Mesodermal cell (in vitro differentiated cells): ENCODE measurements at regions not wholly inside any gene's neighbourhood (a gene's known extent, or its start where the extent isn't known, plus 50 kb on each side); places are given as distances from the start of the nearest gene placed in this dataset.

Experiments used
- H3K27ac ChIP-seq: 2 replicates; pipeline ENCODE4 v1.7.0; 2013; ENCODE audit warnings: mild to moderate bottlenecking, low read depth, low read length, moderate library complexity; ENCODE audit not compliant: severe bottlenecking
- H3K36me3 ChIP-seq: 2 replicates; pipeline ENCODE4 v1.7.1; 2013; ENCODE audit warnings: mild to moderate bottlenecking, low read length, moderate library complexity; ENCODE audit not compliant: control insufficient read depth, insufficient read depth
- H3K4me1 ChIP-seq: one replicate; pipeline ENCODE4 v1.7.1; 2013; ENCODE audit warnings: mild to moderate bottlenecking, low read length; ENCODE audit not compliant: insufficient read depth, control insufficient read depth, poor library complexity, severe bottlenecking
- H3K4me3 ChIP-seq: 2 replicates; pipeline ENCODE4 v1.7.0; 2013; ENCODE audit warnings: low read length, control low read depth, mild to moderate bottlenecking; ENCODE audit not compliant: insufficient read depth, poor library complexity, severe bottlenecking; ENCODE audit errors: extremely low read depth
- H3K9me3 ChIP-seq: 2 replicates; pipeline ENCODE4 v1.7.1; 2013; ENCODE audit warnings: mild to moderate bottlenecking, low read length, moderate library complexity; ENCODE audit not compliant: control insufficient read depth
- WGBS, 2 experiments: methylation state at CpG; one replicate each; pipeline ENCODE4 v1.1.5; 2013; ENCODE audit warnings: missing lambda C conversion rate in 2 of 2; ENCODE audit not compliant: insufficient coverage in 2 of 2; 5-methylcytosine and 5-hydroxymethylcytosine counted together

DNA sequence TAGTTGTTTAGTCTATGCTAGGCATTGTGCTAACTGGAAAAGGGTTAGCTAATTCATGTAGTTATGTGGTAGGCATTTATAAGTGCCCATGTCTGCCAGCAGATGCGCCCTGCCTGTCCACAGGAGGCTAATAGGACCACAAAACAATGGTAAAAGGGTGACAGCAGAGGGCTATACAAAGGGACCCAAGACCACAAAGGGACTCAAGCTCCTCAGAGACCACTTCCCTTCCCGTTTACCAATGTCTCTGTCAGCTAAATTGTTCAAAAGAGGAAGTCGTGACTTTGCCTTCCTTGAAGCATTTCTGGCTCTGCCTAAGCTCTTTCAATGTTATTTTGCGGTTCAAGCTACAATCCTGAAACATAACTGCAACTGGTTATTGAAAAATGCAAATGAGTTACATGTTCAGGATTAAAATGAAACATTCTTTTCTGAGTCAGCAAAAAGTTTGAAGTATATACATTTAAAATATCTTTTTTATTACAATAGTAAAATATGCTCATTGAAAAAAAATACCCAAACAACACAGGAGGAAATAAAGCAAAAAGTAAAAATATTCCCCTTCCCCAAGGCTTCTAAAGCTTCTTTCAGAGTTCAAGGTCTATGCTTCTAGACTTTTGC lies 149.2 kb downstream of the MAF start:
- H3K4me1 ChIP-seq, result no peaks in the 10 kb centered on the region
- no peaks in the 10 kb centered on the region for H3K9me3 ChIP-seq
- no peak overlapping the region for H3K27ac ChIP-seq
- no peak overlapping the region for H3K4me3 ChIP-seq
- WGBS, 2 experiments, result 88 to 100% methylated on average over 2 to 3 of the region's 4 CpGs
- no peaks in the 10 kb centered on the region for H3K36me3 ChIP-seq

DNA sequence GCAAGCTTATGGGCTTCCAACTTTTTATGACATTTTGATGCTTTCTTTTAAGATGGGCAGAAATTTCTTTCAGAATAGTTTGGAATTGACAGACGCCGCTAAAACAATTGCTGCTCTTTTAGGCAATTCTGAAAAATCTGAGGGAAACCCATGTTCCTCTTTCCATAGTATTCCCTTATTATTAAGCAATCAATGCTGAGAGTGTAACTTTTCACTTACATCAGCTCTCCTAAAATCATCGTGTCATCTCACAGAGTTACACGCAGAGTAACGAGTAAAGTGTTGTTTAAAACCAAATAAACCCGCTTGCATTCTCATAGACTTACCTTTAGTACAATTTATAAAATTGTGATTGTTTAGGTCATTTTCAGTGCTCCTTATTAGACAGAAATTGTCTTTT lies 150.6 kb downstream of the MAF start:
- Histone ChIP-seq H3K4me3 (no peak overlapping the region), H3K27ac (no peak overlapping the region), H3K4me1 (no peaks in the 10 kb centered on the region), H3K36me3 (no peaks in the 10 kb centered on the region), H3K9me3 (no peaks in the 10 kb centered on the region)
- WGBS, 2 experiments, result 95 to 100% methylated on average over 3 to 5 of the region's 6 CpGs

DNA sequence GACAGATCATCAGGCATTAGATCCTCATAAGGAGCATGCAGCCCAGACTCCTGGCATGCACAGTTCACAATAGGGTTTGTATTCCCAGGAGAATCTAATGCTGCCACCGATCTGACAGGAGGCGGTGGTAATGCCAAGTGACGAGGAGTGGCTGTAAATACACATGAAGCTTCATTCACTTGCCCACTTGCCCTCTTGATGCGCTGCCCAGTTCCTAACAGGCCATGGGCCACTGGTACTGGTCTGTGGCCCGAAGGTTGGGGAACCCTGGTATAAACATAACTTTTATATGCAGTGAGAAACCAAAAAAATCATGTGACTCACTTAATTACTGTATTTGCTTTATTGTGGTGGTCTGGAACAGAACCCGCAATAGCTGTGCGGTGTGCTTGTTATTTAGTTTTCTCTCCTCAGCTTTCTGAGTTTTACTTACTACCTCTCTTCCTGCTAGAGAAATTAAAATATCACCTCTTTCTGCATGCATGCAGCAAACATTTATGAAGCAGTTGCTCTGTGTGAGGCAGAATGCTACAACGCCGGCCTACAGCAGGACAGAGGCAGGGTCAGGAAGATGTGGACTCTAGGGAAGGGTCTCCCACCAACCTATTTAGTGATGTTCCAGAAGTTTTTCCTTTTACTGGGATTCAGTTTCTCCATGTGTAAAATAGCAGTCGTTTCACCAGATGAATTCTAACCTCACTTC lies 151.3 kb downstream of the MAF start:
- no peaks in the 10 kb centered on the region for H3K9me3 ChIP-seq
- H3K4me1 ChIP-seq, result no peaks in the 10 kb centered on the region
- no peak overlapping the region for H3K4me3 ChIP-seq
- H3K27ac ChIP-seq, result no peak overlapping the region
- H3K36me3 ChIP-seq, result no peaks in the 10 kb centered on the region
- WGBS, 2 experiments, result 95 to 97% methylated on average over 5 to 7 of the region's 10 CpGs

DNA sequence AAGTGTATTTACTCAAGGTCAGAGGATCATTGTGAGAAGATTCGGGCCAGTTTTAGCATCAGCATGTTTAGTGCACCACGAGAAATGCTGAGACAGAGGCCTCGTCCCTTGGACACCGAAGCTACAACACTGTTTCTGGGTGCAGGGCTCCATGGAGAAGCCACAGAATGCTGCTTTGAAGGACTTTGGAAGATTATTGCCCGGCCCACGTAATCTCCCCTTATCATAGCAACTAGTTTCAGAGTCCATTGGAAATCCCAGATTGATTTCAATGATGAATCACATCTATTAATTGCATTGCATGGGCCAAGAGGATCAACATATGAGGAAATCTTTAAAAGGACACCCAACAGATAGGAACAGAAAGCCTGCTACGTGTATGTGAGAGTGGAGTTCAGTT lies 156.0 kb downstream of the MAF start:
- Histone ChIP-seq H3K9me3 (no peaks in the 10 kb centered on the region), H3K36me3 (no peaks in the 10 kb centered on the region), H3K27ac (no peak overlapping the region), H3K4me3 (no peak overlapping the region), H3K4me1 (no peaks in the 10 kb centered on the region)
- 86 to 93% methylated on average over 4 to 6 of the region's 7 CpGs for WGBS, 2 experiments

DNA sequence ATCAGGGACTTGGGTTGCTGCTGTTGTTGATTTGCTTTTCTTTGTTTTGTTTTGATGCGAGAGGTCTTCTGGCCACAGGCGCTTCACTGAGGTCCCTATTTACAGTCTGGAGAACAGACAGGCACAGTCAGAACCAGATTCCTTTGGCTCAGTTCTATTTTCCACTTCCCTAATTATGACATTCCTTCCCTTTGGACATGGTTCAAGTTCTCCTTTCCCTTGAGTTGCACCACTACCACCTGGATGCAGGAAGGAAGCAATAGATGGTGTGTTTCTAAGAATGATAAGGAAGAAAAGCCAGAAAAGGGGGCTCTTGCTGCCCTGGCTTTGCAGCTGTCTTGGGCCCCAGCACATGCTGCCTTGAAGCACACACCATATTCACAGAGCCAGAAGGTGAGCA lies 160.6 kb downstream of the MAF start:
- H3K9me3 ChIP-seq, result no peaks in the 10 kb centered on the region
- no peak overlapping the region for H3K27ac ChIP-seq
- H3K4me3 ChIP-seq, result no peak overlapping the region
- H3K36me3 ChIP-seq, result no peaks in the 10 kb centered on the region
- peaks cover 2% of the 10 kb centered on the region for H3K4me1 ChIP-seq
- WGBS, 2 experiments, result 83 to 94% methylated on average over 2 of the region's 2 CpGs

DNA sequence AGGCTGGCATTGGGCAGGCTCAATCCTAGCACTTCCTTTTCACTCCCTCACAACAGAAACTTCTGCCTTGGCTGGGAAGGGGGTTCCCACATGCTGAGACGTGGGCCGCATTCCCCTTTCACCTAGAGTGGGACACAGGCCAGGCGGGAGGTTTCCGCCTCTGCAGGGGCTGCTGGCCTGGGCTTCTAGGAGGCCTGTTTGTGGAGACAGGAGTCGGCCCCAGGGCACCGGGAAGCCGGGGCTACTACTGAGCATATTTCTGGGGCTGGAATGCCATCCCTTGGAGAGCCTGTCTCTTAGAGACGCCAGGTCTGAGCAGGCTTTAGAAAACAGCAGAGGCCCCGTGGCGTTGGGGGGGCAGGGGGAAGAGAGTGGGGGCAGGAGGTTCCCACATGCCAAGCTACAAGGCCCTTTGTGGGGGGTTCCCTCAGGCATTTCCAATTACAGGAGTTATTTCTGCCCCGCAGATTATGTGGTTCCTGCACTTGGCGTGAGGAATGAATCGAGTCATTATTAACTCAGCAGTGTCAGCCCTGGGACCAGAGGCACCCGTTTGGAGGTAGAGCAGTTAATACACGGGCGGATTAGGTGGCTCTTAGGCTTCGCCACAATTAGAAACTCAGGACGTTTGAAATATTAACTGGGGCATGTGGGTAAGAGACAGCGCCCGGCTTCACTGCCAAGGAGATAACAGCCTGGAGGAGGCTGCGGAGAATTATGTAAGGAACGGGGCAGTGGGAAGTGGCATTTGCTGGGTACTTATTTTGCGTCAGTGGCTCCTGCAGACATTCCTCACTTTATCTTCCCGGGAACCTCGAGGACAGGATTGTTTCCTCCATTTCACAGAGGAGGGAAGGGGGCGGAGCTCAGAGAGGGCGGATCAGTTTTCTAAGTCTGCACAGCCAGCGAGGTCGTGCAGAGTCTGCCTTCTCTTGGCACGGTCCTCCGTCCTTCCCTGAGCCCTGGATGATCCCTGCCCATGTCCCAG lies 162.5 kb downstream of the MAF start:
- peak overlapping the region; percentile 87 for H3K27ac ChIP-seq
- peaks cover 2% of the 10 kb centered on the region for H3K4me1 ChIP-seq
- H3K36me3 ChIP-seq, result no peaks in the 10 kb centered on the region
- H3K4me3 ChIP-seq, result no peak overlapping the region
- H3K9me3 ChIP-seq, result no peaks in the 10 kb centered on the region
- 44 to 46% methylated on average over 25 of the region's 31 CpGs for WGBS, 2 experiments

DNA sequence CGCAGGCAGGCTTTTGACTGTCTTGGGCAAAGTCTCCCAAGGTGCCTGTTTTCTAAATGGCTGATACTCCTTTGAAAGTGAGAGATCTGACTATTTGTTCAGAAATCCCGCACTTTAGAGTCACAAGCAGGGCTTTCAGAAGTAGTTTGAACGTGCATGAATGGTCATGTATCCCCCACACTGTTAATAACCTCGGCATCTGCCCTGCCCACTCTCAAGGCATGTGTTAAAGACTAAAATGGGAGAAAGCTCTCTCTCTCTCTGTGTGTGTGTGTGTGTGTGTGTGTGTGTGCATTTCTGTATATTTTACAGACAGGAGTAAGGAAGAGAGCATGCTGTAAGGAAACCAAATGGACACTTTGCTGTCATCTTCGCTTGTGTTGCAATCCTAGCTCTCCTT lies 163.7 kb downstream of the MAF start:
- H3K4me1 ChIP-seq, result peaks cover 2% of the 10 kb centered on the region
- 90 to 93% methylated on average over 3 of the region's 5 CpGs for WGBS, 2 experiments
- H3K27ac ChIP-seq, result no peak overlapping the region
- no peaks in the 10 kb centered on the region for H3K9me3 ChIP-seq
- H3K36me3 ChIP-seq, result no peaks in the 10 kb centered on the region
- H3K4me3 ChIP-seq, result no peak overlapping the region

DNA sequence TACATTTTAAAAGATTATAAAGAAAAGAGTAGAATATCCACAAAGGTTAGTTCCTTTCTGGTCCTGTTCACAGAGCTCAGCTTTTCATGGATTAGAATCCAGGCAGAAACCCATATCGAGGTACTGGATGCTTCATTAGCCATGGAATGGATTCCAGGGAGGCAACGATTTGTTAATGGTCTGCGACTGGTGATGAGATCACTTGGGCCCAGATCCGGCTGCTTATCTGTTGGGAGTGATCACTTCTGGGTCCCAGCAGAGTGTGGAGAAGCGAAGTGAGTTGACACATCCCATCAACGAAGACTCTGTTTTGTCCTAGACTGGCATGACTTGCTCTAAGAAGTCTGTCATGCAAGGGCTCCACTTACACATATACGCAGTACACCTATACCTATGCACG lies 165.8 kb downstream of the MAF start:
- WGBS, 2 experiments, result 80 to 94% methylated on average over 7 to 8 of the region's 8 CpGs
- no peaks in the 10 kb centered on the region for H3K9me3 ChIP-seq
- no peaks in the 10 kb centered on the region for H3K36me3 ChIP-seq
- H3K4me3 ChIP-seq, result no peak overlapping the region
- peaks cover 2% of the 10 kb centered on the region for H3K4me1 ChIP-seq
- no peak overlapping the region for H3K27ac ChIP-seq

DNA sequence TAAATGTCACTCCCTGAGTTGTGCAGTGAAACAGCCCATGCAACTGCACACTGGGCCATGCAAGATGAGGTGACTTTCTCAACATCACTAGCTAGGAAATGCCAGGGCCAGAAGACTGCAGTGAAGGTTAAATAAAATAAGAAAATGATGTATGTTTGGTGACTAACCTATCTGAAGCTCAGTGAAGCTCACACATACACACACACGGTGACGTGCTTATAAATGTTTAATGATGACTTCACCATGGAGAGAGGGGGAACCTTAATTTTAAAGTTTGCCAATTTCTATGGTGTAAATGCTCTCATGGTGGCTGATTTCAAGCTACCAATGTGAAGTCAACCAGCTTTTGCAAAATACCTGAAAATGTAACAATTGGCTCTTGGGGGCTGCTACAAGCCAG lies 166.4 kb downstream of the MAF start:
- no peak overlapping the region for H3K4me3 ChIP-seq
- no CpG with 5 or more reads among the region's 2 CpGs for WGBS, 2 experiments
- no peak overlapping the region for H3K27ac ChIP-seq
- peaks cover 2% of the 10 kb centered on the region for H3K4me1 ChIP-seq
- H3K36me3 ChIP-seq, result no peaks in the 10 kb centered on the region
- no peaks in the 10 kb centered on the region for H3K9me3 ChIP-seq

DNA sequence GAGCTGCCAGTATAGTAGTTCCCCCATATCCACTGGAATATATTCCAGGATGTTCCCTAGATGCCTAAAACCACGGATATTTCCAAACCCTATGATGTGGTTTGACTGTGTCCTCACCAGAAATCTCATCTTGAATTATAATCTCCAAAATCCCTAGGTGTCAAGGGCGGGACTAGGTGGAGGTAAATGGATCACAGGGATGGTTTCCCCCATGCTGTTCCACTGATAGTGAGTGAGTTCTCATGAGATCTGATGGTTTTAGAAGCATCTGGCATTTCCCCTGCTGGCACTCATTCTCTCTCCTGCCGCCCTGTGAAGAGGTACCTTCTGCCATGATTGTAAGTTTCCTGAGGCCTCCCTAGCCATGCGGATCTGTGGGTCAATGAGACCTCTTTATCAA lies 168.6 kb downstream of the MAF start:
- H3K9me3 ChIP-seq, result no peaks in the 10 kb centered on the region
- no peak overlapping the region for H3K27ac ChIP-seq
- H3K4me3 ChIP-seq, result no peak overlapping the region
- H3K4me1 ChIP-seq, result no peaks in the 10 kb centered on the region
- H3K36me3 ChIP-seq, result no peaks in the 10 kb centered on the region
- WGBS, 2 experiments, result 80 to 92% methylated on average over 1 to 2 of the region's 4 CpGs
